Heart left ventricle (tissue), 13 donors: ENCODE measurements at regions not wholly inside any gene's neighbourhood (a gene's known extent, or its start where the extent isn't known, plus 50 kb on each side); places are given as distances from the start of the nearest gene placed in this dataset.

Experiments used
- POLR2A ChIP-seq, 2 donors: fragments of 450-650 bp; IDR thresholded peaks; one replicate each; pipeline ENCODE4 v1.6.1; 2017; ENCODE audit warnings: antibody characterized with exemption in 2 of 2, mild to moderate bottlenecking in 2 of 2, moderate library complexity in 2 of 2
- TF ChIP-seq, protein P1 (sequence below), 12 donors: fragments of 200-600 bp; sonication (generic) in 4 of 12; IDR thresholded peaks; one replicate each; pipeline versions ENCODE4 v1.5.0 to v1.8.0; 2018 to 2022; ENCODE audit warnings: antibody characterized with exemption in 12 of 12, mild to moderate bottlenecking in 5 of 12
- donor health status: ischemic (EF 13 %, LVEDD 7.1; RV severe dilation, severe dysfunction).
- donor health status: DM: no; HTN: yes; CAD: no.
- donor health status: DM: no; HTN: no; CAD: no.
- donor health status: ischemic (EF 25% LVEDD 6.9; RV normal size, moderate dysfunction).
- donor health status: ischemic (EF 25% LVEDD 5.7; RV mildly dilated, moderate dysfunction).
- donor health status: ischemic (EF 35%, LVEDD 5.7; RV mildly dilated, moderate dysfunction).
- donor health status: nonischemic (EF 11% LVEDD 7.7; RV severe dilation, severe dysfunction).
- donor health status: DM: yes; HTN: yes; CAD: no.
- donor health status: PGD.
- donor health status: ischemic (EF 29% LVEDD 5.4; RV normal size, mild dysfunction).
- donor health status: nonischemic (EF 23%, LVEDD 6.1; RV moderate dilation, normal function).

DNA sequence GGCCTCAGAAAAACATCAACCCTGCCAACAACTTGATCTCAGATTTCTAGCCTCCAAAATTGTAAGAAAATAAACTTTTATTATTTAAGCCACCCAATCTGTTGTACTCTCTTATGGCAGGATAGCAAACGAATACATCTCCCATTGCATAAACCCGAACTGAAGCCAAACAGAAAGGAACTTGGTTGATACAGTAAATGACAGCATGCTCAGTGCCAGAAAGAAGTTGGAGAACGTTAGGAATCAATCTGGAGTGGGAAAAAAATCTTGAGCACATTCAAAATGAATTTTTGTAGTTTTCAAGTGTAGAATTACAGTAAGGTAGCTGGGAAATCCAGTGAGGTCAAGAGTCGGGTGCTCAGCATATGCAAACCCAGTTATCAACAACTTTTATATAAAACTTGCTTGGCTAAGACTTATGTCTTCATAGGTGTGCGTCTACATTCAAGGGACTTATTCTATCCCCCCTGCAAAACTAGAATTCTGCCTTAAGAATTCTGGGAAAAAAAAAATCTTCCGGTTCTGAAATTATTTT lies 157.5 kb upstream of the ANKRD50 start:
- TF ChIP-seq, protein P1, sequence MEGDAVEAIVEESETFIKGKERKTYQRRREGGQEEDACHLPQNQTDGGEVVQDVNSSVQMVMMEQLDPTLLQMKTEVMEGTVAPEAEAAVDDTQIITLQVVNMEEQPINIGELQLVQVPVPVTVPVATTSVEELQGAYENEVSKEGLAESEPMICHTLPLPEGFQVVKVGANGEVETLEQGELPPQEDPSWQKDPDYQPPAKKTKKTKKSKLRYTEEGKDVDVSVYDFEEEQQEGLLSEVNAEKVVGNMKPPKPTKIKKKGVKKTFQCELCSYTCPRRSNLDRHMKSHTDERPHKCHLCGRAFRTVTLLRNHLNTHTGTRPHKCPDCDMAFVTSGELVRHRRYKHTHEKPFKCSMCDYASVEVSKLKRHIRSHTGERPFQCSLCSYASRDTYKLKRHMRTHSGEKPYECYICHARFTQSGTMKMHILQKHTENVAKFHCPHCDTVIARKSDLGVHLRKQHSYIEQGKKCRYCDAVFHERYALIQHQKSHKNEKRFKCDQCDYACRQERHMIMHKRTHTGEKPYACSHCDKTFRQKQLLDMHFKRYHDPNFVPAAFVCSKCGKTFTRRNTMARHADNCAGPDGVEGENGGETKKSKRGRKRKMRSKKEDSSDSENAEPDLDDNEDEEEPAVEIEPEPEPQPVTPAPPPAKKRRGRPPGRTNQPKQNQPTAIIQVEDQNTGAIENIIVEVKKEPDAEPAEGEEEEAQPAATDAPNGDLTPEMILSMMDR (IDR thresholded peaks at IDR 0.05): no peak
- no peak for TF ChIP-seq POLR2A (IDR thresholded peaks at IDR 0.05)
